GM19025 (cell line): ENCODE measurements at regions not wholly inside any gene's neighbourhood (a gene's known extent, or its start where the extent isn't known, plus 50 kb on each side); places are given as distances from the start of the nearest gene placed in this dataset.

Experiments
- ATAC-seq: cut with Tn5 transposase; IDR thresholded peaks from one replicate; pipeline ENCODE4 v1.9.1; 2021; ENCODE audit warnings: mild to moderate bottlenecking, low read depth, moderate library complexity; ENCODE audit not compliant: unreplicated experiment

- no peak for ATAC-seq
Observed at GRCh38 chr12:58067610-58068387, 126.4 kb downstream of the ATP23 start.

GRCh38 chr12:58068706-58069105, 127.3 kb downstream of the ATP23 start:
- ATAC-seq: no peak

GRCh38 chr12:58069268-58069963, 128.0 kb downstream of the ATP23 start:
- no peak for ATAC-seq

GRCh38 chr12:58071994-58072393, 130.6 kb downstream of the ATP23 start:
- no peak for ATAC-seq

GRCh38 chr12:58074259-58074658, 132.9 kb downstream of the ATP23 start:
- ATAC-seq: no peak

- no peak for ATAC-seq
Observed at GRCh38 chr12:58079806-58080205, 138.4 kb downstream of the ATP23 start.

GRCh38 chr12:58081488-58081887, 140.1 kb downstream of the ATP23 start:
- ATAC-seq: no peak

- ATAC-seq: no peak
Observed at GRCh38 chr12:58082996-58083395, 141.6 kb downstream of the ATP23 start.

GRCh38 chr12:58086006-58086405, 144.6 kb downstream of the ATP23 start:
- no peak for ATAC-seq

GRCh38 chr12:58086930-58087329, 145.6 kb downstream of the ATP23 start:
- no peak for ATAC-seq

- no peak for ATAC-seq
Observed at GRCh38 chr12:58087423-58088127, 146.2 kb downstream of the ATP23 start.

- no peak for ATAC-seq
Observed at GRCh38 chr12:58089588-58089987, 148.2 kb downstream of the ATP23 start.

GRCh38 chr12:58090685-58091084, 149.3 kb downstream of the ATP23 start:
- no peak for ATAC-seq

- ATAC-seq: no peak
Observed at GRCh38 chr12:58095002-58095401, 153.6 kb downstream of the ATP23 start.

GRCh38 chr12:58097741-58098140, 156.4 kb downstream of the ATP23 start:
- no peak for ATAC-seq

GRCh38 chr12:58099476-58099875, 158.1 kb downstream of the ATP23 start:
- no peak for ATAC-seq

GRCh38 chr12:58104351-58104755, 163.0 kb downstream of the ATP23 start:
- no peak for ATAC-seq

- no peak for ATAC-seq
Observed at GRCh38 chr12:58105225-58106119, 164.1 kb downstream of the ATP23 start.

GRCh38 chr12:58106195-58106594, 164.8 kb downstream of the ATP23 start:
- no peak for ATAC-seq

- ATAC-seq: no peak
Observed at GRCh38 chr12:58117201-58117600, 175.8 kb downstream of the ATP23 start.
